AG08396 (cell line): ENCODE measurements at regions not wholly inside any gene's neighbourhood (a gene's known extent, or its start where the extent isn't known, plus 50 kb on each side); places are given as distances from the start of the nearest gene placed in this dataset.

Experiments used
- DNase-seq: peaks from one replicate; pipeline ENCODE4 v3.0.0; 2012; ENCODE audit warnings: low spot score, mixed read lengths

DNA sequence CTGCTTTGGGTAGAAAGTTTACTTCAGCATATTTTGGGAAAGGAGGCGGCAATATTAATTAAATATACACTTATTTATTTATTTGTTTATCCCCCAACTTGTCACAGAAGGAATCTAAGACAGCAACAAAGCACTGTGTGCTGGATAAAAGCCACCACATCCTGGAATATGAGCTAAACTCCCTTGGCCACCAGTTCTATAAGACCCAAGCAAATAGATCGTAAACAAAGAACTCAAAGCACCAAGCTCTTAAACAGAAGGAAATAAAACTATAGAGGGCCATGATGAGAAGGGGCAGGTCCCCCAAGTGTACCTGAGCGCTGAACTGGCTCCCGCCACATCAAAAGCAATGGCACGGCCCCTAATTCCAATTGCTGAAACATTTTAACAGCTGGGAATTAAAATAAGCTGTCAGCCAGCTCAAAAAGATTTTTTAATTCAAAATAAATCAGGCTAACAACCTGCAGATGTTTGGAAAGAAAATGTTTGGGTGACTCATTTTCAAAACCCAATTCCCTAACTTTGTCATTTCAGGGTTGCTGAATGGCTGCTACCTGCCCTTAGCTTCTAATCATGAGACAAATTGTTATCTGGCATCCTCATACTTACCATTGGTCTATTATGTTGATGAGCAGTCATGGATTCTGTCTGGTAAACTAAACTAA, 127.1 kb downstream of the SLC30A10 start:
- no peak for DNase-seq

- DNase-seq = peak; percentile 15
These were observed 129.9 kb downstream of the SLC30A10 start for GRCh38 chr1:219798283-219799030.

DNA sequence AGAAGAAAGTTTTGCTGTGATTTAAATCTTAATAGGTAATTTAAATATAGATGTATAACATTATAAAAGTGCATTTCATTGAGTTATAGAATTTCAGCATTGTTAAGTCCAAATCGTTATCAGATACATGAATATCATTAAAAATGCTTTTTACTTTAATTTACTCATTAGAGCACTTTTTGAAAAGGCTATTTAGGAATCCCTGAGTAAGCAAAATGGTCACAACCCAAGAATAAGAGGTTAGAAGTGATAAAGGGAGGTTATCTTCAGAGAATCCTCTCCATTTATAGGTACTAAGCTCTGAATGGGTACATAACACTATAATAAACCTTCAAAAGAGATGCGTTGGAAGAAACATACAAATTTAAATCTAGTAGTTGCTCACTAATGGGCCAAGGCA, 130.7 kb downstream of the SLC30A10 start:
- no peak for DNase-seq

DNA sequence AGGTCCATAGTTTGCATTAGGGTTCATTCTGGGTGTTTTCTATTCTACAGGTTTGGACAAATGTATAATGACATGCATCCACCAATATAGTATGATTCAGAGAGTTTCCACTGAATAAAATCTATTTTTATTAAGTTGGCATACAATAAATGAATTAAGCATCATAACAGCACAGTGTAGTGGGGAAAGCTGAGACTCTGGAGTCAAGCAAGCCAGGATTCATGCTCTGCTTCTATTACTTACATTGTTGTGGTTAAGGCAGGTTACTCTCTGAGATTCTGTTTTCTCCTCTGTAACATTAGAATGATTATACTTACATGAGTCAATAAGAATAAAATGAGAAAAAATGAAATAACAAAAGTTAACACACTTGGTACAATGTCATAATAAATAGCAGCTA, 131.3 kb downstream of the SLC30A10 start:
- no peak for DNase-seq

- DNase-seq = no peak
These were observed 132.9 kb downstream of the SLC30A10 start for GRCh38 chr1:219795363-219795917.

DNA sequence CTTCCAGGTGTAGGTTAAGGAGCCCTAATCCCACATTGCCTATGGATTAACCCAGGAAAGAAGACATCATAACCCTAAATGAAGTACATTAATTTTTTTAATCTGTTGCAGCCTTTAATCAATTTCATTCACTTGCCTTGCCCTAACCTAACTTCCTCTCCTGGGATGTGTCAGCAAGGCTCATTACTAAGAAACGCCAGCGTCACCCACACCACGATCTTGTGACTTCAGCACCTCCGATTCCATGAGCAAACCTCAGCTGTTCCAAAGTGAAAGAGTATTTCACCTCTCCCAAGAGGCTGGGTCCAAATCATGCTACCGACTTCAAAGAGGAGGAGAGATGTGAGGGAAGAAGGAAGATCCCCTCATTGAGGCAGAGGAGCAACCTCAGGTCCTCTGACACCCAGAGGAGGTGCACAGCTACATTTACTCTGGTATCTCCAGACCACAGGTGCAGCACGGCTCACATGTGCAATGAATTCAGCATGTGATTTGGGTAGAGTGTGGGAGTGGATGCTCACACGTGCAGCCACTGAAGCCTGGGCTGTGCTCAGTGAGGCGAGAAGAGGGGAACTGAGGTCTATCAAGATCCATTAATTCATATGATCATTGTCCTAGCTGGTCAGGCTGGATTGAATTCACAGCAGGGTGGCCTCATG, 134.1 kb downstream of the SLC30A10 start:
- DNase-seq = no peak

GRCh38 chr1:219792337-219793021, 135.9 kb downstream of the SLC30A10 start:
- DNase-seq = no peak

DNA sequence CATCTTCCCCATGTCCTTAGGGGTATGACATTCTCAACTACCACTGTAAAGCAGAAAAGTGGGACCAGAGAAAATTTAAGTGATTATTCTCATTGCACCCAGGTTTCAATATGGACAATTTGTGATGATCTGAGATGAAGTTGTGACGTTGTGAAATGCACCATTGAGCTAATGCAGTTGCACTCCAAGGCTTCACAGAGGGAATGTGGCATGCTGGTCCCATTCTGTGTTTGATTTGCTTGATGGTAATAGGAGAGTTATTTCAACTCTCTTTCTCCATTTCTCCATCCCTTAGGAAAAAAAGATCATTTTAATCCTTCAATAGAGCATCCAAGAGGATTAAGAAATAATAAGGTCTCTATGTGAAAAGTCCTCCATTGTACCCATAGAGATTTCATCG, 136.6 kb downstream of the SLC30A10 start:
- no peak for DNase-seq

DNA sequence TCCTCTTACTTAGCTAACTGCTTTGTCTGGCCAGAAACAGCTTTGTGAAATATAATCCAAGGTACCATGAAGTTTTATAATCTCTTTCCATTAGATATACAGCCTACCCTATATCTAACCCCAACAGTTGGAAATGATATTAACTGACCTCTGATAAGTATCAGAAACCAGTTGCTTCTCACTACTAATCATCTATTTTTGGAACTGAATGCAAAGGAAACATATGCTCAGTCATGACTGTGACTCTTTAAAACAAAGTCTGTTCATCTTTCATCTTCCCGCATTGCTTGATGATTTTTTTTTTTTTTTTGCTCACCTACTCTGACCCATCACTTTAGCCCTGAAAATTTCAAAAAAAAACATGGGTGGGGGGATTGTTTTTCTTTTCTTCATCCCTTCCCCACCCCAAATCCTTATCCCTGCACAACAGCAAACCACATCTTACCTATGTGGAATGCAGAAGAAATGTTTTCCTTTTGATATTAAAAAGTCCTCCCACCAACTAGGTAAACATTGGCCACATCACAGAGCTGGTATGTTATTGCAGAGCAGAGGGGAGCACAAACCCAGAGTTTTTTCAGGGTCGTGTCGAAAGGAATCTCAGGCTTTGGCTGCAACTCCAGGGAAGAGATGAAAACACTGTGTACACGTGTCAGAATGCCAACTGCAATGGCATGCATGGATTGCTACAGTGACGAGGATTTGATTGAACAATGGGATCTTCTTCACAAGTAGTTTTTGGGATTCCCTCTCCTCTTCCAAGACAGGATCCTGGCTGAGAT, 137.3 kb downstream of the SLC30A10 start:
- DNase-seq = no peak

GRCh38 chr1:219788700-219789099, 139.7 kb downstream of the SLC30A10 start:
- DNase-seq = no peak

DNA sequence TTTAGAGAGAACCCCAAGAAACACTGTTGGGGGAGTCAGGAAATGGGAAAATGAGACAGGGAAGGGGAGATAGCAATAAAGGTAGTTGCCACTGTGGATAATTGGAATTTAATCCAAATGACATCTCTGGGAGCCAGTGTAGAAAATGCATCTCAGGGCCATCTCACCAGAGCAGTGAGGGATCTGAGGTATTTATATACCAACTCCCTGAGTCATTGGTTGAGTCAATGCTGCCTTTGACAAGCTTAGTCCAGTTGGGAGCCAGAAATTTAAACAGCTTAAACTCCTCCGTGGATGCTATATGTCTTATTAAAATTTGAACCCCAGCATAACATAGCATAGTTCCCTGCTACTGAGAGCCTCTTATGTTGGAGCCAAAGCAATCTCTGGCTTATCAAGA, 140.3 kb downstream of the SLC30A10 start:
- DNase-seq = no peak

DNA sequence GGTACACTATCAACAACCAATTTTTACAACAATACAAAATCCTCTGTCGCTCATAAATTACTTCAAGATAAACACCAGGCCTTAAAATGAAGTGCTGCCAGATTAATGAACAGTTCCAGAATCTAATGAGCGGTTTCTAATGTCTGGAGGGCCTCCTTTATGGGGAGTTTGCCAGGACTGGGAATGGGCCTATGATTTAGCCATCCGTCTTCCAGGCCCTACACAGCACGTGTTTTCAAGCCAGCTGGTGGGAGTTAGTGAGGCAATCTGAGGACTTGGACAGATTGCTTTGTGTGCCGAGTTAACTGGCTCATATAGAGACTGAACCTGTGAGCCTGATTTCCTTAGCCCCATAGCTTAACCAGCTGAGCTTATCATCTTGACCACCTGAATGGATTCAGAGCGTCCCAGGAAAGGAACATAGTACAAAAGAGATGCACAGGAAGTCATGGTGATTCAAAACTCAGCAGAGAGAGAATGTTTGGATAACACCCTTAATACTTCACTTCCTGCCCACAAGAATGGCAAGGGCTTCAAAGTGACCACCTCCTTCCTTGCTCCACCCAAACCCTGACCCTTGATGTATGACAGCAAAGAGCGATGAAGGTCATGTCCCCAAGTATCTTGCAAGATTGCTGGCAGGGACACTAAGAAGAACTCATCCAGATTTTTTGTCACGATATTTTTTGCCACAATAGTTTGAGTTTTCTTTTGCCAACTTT, 143.5 kb downstream of the SLC30A10 start:
- DNase-seq = no peak

DNA sequence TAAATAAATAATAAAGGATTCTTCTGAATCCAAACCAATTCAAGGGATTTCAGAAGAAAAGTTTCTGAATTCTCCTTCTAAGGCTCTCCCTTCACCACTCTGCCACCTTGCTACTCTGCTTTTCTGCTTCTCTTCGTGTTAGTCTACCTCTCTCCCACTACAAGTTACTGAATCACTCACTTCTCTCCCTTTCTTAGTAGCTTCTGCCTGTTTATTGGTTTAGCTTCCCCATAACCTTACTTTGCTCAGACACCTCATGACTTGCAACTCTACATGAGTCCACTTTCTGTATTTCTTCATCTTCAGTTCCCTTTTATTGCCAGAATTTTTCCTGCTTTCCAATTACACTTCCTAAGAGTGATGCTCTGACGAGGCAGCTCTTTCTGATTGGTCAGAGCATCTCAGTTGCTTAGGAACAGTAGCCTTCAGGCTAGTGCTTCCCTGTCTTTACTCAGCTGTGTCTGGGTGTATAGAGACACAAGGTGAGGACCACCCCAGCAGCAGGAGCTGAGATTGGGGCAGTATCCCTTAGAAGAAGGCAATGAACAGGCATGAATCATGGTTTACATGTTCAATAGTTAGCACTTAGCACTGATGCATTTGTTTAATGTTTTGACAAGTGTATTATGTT, 144.6 kb downstream of the SLC30A10 start:
- DNase-seq = no peak

GRCh38 chr1:219782929-219783328, 145.4 kb downstream of the SLC30A10 start:
- DNase-seq = no peak

GRCh38 chr1:219782311-219782710, 146.0 kb downstream of the SLC30A10 start:
- DNase-seq = no peak

DNA sequence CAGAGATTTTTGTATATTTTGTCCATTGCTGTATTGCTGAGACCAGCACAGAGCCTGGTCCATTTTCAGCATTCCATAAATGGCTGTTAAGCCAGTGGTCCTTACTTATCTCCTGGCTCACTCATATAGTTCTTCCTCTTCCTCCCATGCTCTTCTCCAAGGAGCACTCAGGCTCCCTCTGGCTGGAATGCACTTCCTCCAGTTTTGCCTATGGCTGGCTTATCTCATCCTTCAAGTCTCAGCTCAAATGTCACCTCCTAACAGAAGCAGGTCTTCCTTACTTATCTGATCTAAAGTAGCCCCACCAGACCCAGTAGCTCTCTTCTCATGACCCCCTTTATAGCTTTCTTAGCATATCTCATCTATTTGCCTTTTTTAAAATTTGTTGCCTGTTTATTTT, 146.9 kb downstream of the SLC30A10 start:
- DNase-seq = no peak

DNA sequence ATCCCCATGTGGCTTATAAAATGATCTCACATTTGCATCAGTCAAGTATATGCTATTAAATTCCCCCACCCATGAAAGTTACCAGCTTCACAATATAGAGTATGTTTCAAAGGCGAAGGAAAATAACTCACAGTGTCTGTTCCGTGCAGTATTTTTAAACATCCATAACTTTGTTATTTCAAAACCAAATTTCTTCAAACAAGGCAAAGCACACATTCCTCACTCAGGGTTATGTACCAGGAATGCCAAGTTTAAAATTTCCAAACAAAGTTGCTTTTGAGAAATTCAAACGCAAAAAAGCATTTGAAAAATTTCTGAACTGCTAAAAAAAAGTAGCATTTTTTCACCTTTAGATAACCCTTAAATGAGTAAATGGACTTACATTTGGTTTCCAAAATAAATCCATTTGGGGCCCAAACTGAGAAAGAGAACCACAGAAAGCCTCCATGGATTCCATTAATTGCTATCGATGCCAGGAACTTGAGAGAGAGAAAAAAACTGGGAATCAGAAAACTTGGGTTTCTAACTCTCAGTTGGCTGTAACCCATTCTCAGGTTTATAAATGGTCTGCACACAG, 149.5 kb downstream of the SLC30A10 start:
- no peak for DNase-seq

GRCh38 chr1:219778110-219778509, 150.2 kb downstream of the SLC30A10 start:
- no peak for DNase-seq

DNA sequence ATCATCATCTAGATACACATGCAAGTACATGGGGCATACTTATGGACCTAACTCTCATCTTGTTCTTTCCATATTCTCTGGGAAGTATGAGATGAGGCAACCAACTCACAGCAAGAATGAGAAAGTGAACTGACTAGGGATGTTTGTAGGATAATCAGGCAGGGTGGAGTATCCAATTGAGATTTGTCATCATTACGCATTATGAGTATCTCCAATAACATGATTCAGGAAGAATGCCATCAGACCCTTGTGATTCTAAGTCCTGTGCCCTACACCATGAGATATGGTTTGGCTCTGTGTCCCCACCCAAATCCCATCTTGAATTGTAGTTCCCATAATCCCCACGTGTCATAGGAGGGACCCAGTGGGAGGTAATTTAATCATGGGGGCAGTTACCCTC, 154.0 kb downstream of the SLC30A10 start:
- no peak for DNase-seq

- DNase-seq = no peak
These were observed 154.6 kb downstream of the SLC30A10 start for GRCh38 chr1:219773775-219774174.
